ENCODE measurements at regions not wholly inside any gene's neighbourhood (a gene's known extent, or its start where the extent isn't known, plus 50 kb on each side); places are given as distances from the start of the nearest gene placed in this dataset.

DNA sequence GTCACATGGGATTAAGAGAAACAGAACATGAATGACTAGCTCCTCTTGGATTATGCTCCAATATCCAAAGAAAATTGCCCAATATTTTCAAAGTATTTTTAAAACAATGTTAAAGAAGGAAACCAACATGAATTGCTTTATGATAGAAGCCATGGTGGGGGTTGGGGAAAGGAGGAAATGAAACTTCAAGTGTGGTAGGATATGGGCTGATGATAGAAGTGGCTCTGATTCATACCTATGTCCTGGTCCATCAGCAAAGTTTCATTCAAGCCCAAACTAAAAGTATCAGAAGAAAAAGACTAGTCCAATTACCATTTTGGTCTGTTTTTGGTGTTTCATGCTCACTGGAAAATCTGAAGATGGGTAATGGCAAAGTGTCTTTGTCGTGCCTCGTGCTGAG, 104.2 kb upstream of the PROX1 start:
- TF ChIP-seq, protein P1, sequence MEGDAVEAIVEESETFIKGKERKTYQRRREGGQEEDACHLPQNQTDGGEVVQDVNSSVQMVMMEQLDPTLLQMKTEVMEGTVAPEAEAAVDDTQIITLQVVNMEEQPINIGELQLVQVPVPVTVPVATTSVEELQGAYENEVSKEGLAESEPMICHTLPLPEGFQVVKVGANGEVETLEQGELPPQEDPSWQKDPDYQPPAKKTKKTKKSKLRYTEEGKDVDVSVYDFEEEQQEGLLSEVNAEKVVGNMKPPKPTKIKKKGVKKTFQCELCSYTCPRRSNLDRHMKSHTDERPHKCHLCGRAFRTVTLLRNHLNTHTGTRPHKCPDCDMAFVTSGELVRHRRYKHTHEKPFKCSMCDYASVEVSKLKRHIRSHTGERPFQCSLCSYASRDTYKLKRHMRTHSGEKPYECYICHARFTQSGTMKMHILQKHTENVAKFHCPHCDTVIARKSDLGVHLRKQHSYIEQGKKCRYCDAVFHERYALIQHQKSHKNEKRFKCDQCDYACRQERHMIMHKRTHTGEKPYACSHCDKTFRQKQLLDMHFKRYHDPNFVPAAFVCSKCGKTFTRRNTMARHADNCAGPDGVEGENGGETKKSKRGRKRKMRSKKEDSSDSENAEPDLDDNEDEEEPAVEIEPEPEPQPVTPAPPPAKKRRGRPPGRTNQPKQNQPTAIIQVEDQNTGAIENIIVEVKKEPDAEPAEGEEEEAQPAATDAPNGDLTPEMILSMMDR (IDR thresholded peaks at IDR 0.05; ENCODE audit: low read depth, low read length): no peak
- no peak for TF ChIP-seq EZH2phosphoT487 (IDR thresholded peaks at IDR 0.05; ENCODE audit: low read depth)
